H1 (cell line): ENCODE measurements at regions not wholly inside any gene's neighbourhood (a gene's known extent, or its start where the extent isn't known, plus 50 kb on each side); places are given as distances from the start of the nearest gene placed in this dataset.

ENCODE experiments used
- KDM4A ChIP-seq: IDR thresholded peaks from one replicate; pipeline ENCODE4 v1.7.1; 2012; ENCODE audit warnings: low read depth, mild to moderate bottlenecking, moderate library complexity, low read length, inconsistent platforms; ENCODE audit not compliant: severe bottlenecking
- RXRA ChIP-seq: IDR thresholded peaks from 2 replicates; pipeline ENCODE4 v1.6.1; 2011; ENCODE audit warnings: low read depth, mild to moderate bottlenecking, low read length, moderate library complexity; ENCODE audit not compliant: insufficient read depth
- SIRT6 ChIP-seq: IDR thresholded peaks from one replicate; pipeline ENCODE4 v1.7.1; 2012; ENCODE audit warnings: low read length, inconsistent platforms
- SP1 ChIP-seq: IDR thresholded peaks from 2 replicates; pipeline ENCODE4 v1.6.1; 2011; ENCODE audit warnings: low read depth, low read length
- SP2 ChIP-seq: IDR thresholded peaks from 2 replicates; pipeline ENCODE4 v1.6.1; 2012; ENCODE audit warnings: mild to moderate bottlenecking, low read length, inconsistent platforms
- SP4 ChIP-seq: IDR thresholded peaks from 2 replicates; pipeline ENCODE4 v1.6.1; 2012; ENCODE audit warnings: low read length, inconsistent platforms
- TEAD4 ChIP-seq: IDR thresholded peaks from 2 replicates; pipeline ENCODE4 v1.6.1; 2012; ENCODE audit warnings: low read depth, low read length, inconsistent platforms, mixed read lengths
- TF ChIP-seq, protein P1 (sequence below), 3 experiments: IDR thresholded peaks; 1 replicate in 2 of 3; 2 replicates in 1 of 3; pipeline versions ENCODE4 v1.5.1 to v1.6.1; 2011; ENCODE audit warnings: low read length in 3 of 3, mild to moderate bottlenecking in 3 of 3, inconsistent platforms in 2 of 3, low read depth in 1 of 3, moderate library complexity in 1 of 3; ENCODE audit not compliant: insufficient read depth in 1 of 3; ENCODE audit errors: control extremely low read depth in 1 of 3

DNA sequence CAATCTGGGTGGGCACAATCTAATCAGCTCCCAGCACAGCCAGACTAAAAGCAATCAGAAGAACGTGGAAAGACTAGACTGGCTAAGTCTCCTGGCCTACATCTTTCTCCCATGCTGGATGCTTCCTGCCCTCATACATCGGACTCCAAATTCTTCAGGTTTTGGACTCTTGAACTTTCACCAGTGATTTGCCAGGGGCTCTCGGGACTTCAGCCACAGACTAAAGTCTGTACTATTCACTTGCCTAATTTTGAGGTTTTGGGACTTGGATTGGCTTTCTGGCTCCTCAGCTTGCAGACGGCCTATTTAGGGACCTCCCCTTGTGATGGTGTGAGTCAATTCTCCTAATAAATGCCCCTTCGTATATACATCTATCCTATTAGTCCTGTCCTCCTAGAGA lies 66.6 kb upstream of the SOX21 start (continued):
- TF ChIP-seq, protein P1, sequence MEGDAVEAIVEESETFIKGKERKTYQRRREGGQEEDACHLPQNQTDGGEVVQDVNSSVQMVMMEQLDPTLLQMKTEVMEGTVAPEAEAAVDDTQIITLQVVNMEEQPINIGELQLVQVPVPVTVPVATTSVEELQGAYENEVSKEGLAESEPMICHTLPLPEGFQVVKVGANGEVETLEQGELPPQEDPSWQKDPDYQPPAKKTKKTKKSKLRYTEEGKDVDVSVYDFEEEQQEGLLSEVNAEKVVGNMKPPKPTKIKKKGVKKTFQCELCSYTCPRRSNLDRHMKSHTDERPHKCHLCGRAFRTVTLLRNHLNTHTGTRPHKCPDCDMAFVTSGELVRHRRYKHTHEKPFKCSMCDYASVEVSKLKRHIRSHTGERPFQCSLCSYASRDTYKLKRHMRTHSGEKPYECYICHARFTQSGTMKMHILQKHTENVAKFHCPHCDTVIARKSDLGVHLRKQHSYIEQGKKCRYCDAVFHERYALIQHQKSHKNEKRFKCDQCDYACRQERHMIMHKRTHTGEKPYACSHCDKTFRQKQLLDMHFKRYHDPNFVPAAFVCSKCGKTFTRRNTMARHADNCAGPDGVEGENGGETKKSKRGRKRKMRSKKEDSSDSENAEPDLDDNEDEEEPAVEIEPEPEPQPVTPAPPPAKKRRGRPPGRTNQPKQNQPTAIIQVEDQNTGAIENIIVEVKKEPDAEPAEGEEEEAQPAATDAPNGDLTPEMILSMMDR (IDR thresholded peaks at IDR 0.05; ENCODE audit: control extremely low read depth in 1 of 3, insufficient read depth in 1 of 3, low read depth in 1 of 3, low read length in 3 of 3): no peak
- no peak for TF ChIP-seq SP2
- TF ChIP-seq SP4: no peak
- TF ChIP-seq TEAD4: no peak
- no peak for TF ChIP-seq SIRT6
- TF ChIP-seq RXRA: no peak
- no peak for TF ChIP-seq SP1
- TF ChIP-seq KDM4A: no peak
